DND-41 (cell line): ENCODE measurements at regions not wholly inside any gene's neighbourhood (a gene's known extent, or its start where the extent isn't known, plus 50 kb on each side); places are given as distances from the start of the nearest gene placed in this dataset.

Experiments
- ATAC-seq: fragments of 200-7000 bp; cut with Tn5 transposase; 3 replicates; pipeline ENCODE4 v1.9.1; 2021; ENCODE audit warnings: low read depth; ENCODE audit not compliant: insufficient read depth
- DNase-seq: peaks from one replicate; pipeline ENCODE4 v3.0.0-alpha.2; 2020
- H2AFZ ChIP-seq: 2 replicates; pipeline ENCODE4 v1.6.0; 2012; ENCODE audit warnings: low read depth, low read length
- H3K27ac ChIP-seq: 2 replicates; pipeline ENCODE4 v1.5.1; 2012; ENCODE audit warnings: low read length, inconsistent platforms
- H3K27me3 ChIP-seq: fragments of 200-600 bp; sonication (generic); 2 replicates; pipeline ENCODE4 v1.6.0; 2012; ENCODE audit warnings: low read length, mild to moderate bottlenecking, inconsistent platforms; ENCODE audit not compliant: insufficient read depth, poor library complexity
- H3K36me3 ChIP-seq: 2 replicates; pipeline ENCODE4 v1.5.1; 2012; ENCODE audit warnings: low read length, inconsistent platforms; ENCODE audit not compliant: insufficient read depth
- H3K4me1 ChIP-seq: 2 replicates; pipeline ENCODE4 v1.5.1; 2012; ENCODE audit warnings: mild to moderate bottlenecking, low read length; ENCODE audit not compliant: insufficient read depth
- H3K4me2 ChIP-seq: 2 replicates; pipeline ENCODE4 v1.6.0; 2012; ENCODE audit warnings: mild to moderate bottlenecking, moderate library complexity, low read length, inconsistent platforms; ENCODE audit not compliant: insufficient read depth
- H3K4me3 ChIP-seq, 2 experiments: fragments of 200-600 bp in 1 of 2; shearing (Covaris generic) in 1 of 2; 2 replicates each; pipeline ENCODE4 v1.5.1; 2012 to 2016; ENCODE audit warnings: inconsistent platforms in 2 of 2, low read length in 2 of 2, mild to moderate bottlenecking in 2 of 2, low read depth in 1 of 2, moderate library complexity in 1 of 2
- H3K79me2 ChIP-seq: 2 replicates; pipeline ENCODE4 v1.6.0; 2012; ENCODE audit warnings: low read length, inconsistent platforms; ENCODE audit not compliant: insufficient read depth
- H3K9ac ChIP-seq: 2 replicates; pipeline ENCODE4 v1.6.0; 2012; ENCODE audit warnings: low read depth, mild to moderate bottlenecking, inconsistent platforms, low read length, moderate library complexity
- H3K9me3 ChIP-seq: 2 replicates; pipeline ENCODE4 v1.5.1; 2012; ENCODE audit warnings: low read length, moderate library complexity, mild to moderate bottlenecking, inconsistent platforms; ENCODE audit not compliant: insufficient read depth, severe bottlenecking
- H4K20me1 ChIP-seq: 2 replicates; pipeline ENCODE4 v1.6.0; 2012; ENCODE audit warnings: low read length; ENCODE audit not compliant: insufficient read depth
- CTCF ChIP-seq: IDR thresholded peaks from 2 replicates; pipeline ENCODE4 v1.5.1; 2012; ENCODE audit warnings: borderline replicate concordance, low read length, moderate library complexity, mild to moderate bottlenecking; ENCODE audit not compliant: poor library complexity, severe bottlenecking; ENCODE audit errors: extremely low read depth
- EZH2 ChIP-seq: IDR thresholded peaks from 3 replicates; pipeline ENCODE4 v1.6.1; 2012; ENCODE audit warnings: borderline replicate concordance, low read depth, mild to moderate bottlenecking, moderate library complexity, low read length, inconsistent platforms; ENCODE audit not compliant: severe bottlenecking

DNA sequence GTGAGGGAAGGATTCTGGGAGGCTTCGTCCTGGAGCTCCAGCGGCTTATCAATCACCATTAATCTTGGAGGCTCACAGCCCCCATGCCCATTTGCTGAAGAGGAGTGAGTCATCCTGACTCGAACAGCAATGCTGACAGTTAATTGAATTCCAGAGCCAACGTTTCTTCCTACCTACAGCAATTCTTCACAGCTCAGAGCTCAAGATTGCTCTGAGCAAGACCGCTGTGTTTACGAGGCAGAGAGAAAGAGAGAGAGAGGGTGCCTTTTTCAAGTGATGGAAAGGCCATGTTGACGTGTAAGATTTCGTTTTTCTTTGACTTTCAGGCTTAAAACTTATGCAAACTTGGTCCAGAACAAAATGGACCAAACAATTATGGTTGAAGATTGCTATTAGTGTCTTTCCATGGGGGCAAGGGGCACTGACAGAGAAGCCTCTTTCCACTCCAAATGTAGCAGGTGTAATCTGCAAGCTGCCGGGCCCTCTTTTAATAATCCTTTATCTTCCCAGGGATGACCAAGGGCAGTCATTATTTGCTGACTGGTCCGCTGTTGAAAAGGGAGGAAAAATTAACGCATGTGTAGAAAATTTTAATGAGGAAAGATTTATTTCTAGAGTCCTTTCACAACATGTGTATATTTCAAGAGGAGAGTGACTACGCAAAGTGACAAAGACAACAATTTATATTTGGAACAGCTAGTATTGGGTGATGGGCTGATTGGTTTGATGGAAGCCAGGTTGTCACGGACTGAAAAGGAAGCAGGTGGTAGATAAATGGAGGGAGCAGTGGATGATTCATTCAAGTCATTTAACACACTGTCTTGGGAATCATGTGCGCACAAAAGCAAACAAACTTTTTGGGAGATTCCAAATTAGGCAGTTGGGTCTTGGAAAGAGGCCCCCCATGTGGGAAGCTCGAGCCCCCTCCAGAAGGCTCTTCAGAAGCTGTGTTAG is 136.1 kb upstream of the IRF2BP2 start:
- ATAC-seq = no peak
- Histone ChIP-seq H3K9me3 (no peaks in the 10 kb centered on the region), H3K9ac (no peak overlapping the region), H3K4me3 (no peak overlapping the region), H3K4me1 (no peaks in the 10 kb centered on the region), H3K36me3 (no peaks in the 10 kb centered on the region), H3K27me3 (no peaks in the 10 kb centered on the region), H4K20me1 (no peaks in the 10 kb centered on the region), H3K79me2 (no peaks in the 10 kb centered on the region), H3K4me2 (no peak overlapping the region), H3K27ac (no peak overlapping the region), H2AFZ (no peak overlapping the region)
- no peak for DNase-seq
- TF ChIP-seq EZH2 (no peak), CTCF (no peak)

- no peak for ATAC-seq
- Histone ChIP-seq H3K4me2 (no peak overlapping the region), H3K27me3 (no peaks in the 10 kb centered on the region), H4K20me1 (no peaks in the 10 kb centered on the region), H2AFZ (no peak overlapping the region), H3K27ac (no peak overlapping the region), H3K4me1 (no peaks in the 10 kb centered on the region), H3K79me2 (no peaks in the 10 kb centered on the region), H3K9ac (no peak overlapping the region), H3K36me3 (no peaks in the 10 kb centered on the region), H3K4me3 (no peak overlapping the region), H3K9me3 (no peaks in the 10 kb centered on the region)
- TF ChIP-seq EZH2 (no peak), CTCF (no peak)
- DNase-seq = no peak
These were observed 135.3 kb upstream of the IRF2BP2 start for GRCh38 chr1:234745276-234745675.

DNA sequence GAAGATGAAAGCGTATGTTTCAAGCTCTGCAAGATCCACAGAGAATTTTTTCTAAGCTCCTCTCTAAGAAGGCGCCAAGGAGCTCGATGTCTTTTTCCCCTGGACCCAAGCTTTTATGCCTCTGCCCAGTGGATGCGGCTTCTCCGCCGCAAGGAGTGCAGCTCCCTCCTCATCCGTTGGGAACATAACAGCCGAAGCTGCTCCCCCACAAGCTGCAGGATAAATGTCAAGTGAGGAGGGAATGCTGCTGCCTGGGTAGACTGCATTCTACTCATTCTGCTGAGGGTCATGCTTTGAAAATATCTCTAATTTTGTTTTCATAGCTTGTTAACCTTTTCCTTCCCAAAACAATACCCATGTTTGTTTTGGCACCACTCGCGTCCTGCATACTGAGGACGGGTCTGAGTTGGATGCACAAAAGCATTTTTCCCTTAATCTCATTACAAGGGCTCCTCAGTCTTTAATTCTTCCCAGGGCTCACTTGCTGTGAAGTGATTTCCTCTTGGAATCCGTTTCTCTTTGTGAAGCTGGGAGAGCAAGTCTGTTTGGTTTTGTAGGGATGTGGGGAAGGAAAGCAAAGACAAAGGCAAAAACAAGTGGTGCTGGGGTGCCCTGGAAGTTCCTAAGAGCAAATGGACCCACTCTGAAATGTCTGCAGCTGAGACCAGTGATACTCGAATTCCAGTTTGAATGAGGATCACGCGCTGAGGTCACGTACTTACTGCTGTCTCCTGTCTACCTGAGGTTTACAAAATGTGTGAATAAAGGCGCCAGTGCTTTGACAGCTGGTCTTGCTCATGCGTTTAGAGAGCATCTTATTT is 134.0 kb upstream of the IRF2BP2 start:
- no peak for TF ChIP-seq EZH2
- no peak for TF ChIP-seq CTCF
- Histone ChIP-seq H3K9me3 (no peaks in the 10 kb centered on the region), H3K79me2 (no peaks in the 10 kb centered on the region), H3K27ac (no peak overlapping the region), H3K27me3 (no peaks in the 10 kb centered on the region), H3K4me3 (no peak overlapping the region), H3K4me1 (no peaks in the 10 kb centered on the region), H4K20me1 (no peaks in the 10 kb centered on the region), H3K9ac (no peak overlapping the region), H3K4me2 (no peak overlapping the region), H2AFZ (no peak overlapping the region), H3K36me3 (no peaks in the 10 kb centered on the region)
- DNase-seq = no peak
- ATAC-seq = no peak
